RKO (cell line): ENCODE measurements at regions not wholly inside any gene's neighbourhood (a gene's known extent, or its start where the extent isn't known, plus 50 kb on each side); places are given as distances from the start of the nearest gene placed in this dataset.
"Not testable (repeated sequence)": the region's sequence is repeated elsewhere in the genome, so short reads cannot be mapped to it uniquely, and the experiment has no call there.

Experiments
- DNase-seq: peaks from one replicate; pipeline ENCODE4 v3.0.0-alpha.2; 2016; ENCODE audit warnings: low spot score

- DNase-seq: no peak
Measured at GRCh38 chr1:187838335-187839293, 1009.9 kb downstream of the PLA2G4A start.

GRCh38 chr1:187839873-187840272 is 1011.1 kb downstream of the PLA2G4A start:
- DNase-seq: no peak

- no peak for DNase-seq
Measured at GRCh38 chr1:187840557-187840956, 1011.8 kb downstream of the PLA2G4A start.

- no peak for DNase-seq
Measured at GRCh38 chr1:187842406-187843165, 1013.8 kb downstream of the PLA2G4A start.

GRCh38 chr1:187844313-187844712 is 1015.6 kb downstream of the PLA2G4A start:
- DNase-seq: no peak

- no peak for DNase-seq
Measured at GRCh38 chr1:187847531-187847930, 1018.8 kb downstream of the PLA2G4A start.

- no peak for DNase-seq
Measured at GRCh38 chr1:187848321-187848720, 1019.6 kb downstream of the PLA2G4A start.

- not testable (repeated sequence) for DNase-seq
Measured at GRCh38 chr1:187850146-187850545, 1021.4 kb downstream of the PLA2G4A start.

GRCh38 chr1:187853505-187853904 is 1024.8 kb downstream of the PLA2G4A start:
- DNase-seq: no peak

- DNase-seq: no peak
Measured at GRCh38 chr1:187854457-187854856, 1025.7 kb downstream of the PLA2G4A start.

GRCh38 chr1:187862506-187862905 is 1033.8 kb downstream of the PLA2G4A start:
- no peak for DNase-seq

- DNase-seq: no peak
Measured at GRCh38 chr1:187870552-187870951, 1041.8 kb downstream of the PLA2G4A start.

- DNase-seq: no peak
Measured at GRCh38 chr1:187871177-187871845, 1042.6 kb downstream of the PLA2G4A start.

- no peak for DNase-seq
Measured at GRCh38 chr1:187872550-187872949, 1043.8 kb downstream of the PLA2G4A start.

GRCh38 chr1:187873126-187873525 is 1044.4 kb downstream of the PLA2G4A start:
- DNase-seq: no peak

GRCh38 chr1:187876775-187877174 is 1048.0 kb downstream of the PLA2G4A start:
- no peak for DNase-seq

GRCh38 chr1:187877220-187877619 is 1048.5 kb downstream of the PLA2G4A start:
- no peak for DNase-seq

- no peak for DNase-seq
Measured at GRCh38 chr1:187878883-187879282, 1050.1 kb downstream of the PLA2G4A start.

- DNase-seq: no peak
Measured at GRCh38 chr1:187883356-187883755, 1054.6 kb downstream of the PLA2G4A start.

- no peak for DNase-seq
Measured at GRCh38 chr1:187891993-187892682, 1063.4 kb downstream of the PLA2G4A start.

GRCh38 chr1:187892683-187893039 is 1063.9 kb downstream of the PLA2G4A start:
- DNase-seq: no peak

GRCh38 chr1:187893471-187893870 is 1064.7 kb downstream of the PLA2G4A start:
- no peak for DNase-seq
